ENCODE measurements at regions not wholly inside any gene's neighbourhood (a gene's known extent, or its start where the extent isn't known, plus 50 kb on each side); places are given as distances from the start of the nearest gene placed in this dataset.

DNA sequence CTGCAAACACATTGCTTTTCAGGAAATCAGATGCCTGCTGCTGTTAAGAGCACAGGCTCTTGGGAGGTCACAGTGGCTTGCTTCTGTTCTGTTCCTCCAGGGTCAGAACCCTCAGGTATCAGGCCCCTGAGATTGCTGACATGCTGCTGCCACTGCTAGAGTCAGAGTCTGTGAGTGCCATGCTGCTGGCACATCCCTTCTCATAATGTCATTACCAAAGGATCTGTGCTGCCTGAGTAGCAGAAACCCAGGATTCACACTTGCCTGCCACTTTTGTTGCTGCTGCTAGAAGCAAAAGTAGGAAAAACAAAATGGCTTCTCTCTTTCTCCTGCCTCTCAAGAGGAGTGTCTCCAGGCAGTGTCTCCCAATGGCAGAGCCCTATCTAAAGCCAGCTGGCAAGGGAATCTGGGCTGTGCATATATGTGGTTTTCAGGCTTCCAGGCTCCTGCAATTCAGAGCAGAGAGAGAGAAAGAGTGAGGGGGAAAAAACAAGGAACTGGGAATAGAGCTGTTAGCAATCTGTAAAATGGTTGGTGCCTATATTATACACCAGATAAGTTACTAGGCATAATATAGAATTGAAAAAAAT lies 180.3 kb downstream of the MYCN start:
- H3K4me2 ChIP-seq (ENCODE audit: low read length), result no peak overlapping the region
- no peaks in the 10 kb centered on the region for H3K27me3 ChIP-seq (ENCODE audit: insufficient read depth, low read length)
- no peaks in the 10 kb centered on the region for H3F3A ChIP-seq (ENCODE audit: insufficient read depth, low read length)
- no peak overlapping the region for H3K9ac ChIP-seq (ENCODE audit: low read length)
- no peaks in the 10 kb centered on the region for H3K9me3 ChIP-seq (ENCODE audit: low read length)
- no peak overlapping the region for H3K4me3 ChIP-seq (ENCODE audit: low read depth, low read length, poor library complexity, severe bottlenecking)
- no peaks in the 10 kb centered on the region for H3K9me2 ChIP-seq (ENCODE audit: low read depth, low read length)
- TF ChIP-seq, protein P1, sequence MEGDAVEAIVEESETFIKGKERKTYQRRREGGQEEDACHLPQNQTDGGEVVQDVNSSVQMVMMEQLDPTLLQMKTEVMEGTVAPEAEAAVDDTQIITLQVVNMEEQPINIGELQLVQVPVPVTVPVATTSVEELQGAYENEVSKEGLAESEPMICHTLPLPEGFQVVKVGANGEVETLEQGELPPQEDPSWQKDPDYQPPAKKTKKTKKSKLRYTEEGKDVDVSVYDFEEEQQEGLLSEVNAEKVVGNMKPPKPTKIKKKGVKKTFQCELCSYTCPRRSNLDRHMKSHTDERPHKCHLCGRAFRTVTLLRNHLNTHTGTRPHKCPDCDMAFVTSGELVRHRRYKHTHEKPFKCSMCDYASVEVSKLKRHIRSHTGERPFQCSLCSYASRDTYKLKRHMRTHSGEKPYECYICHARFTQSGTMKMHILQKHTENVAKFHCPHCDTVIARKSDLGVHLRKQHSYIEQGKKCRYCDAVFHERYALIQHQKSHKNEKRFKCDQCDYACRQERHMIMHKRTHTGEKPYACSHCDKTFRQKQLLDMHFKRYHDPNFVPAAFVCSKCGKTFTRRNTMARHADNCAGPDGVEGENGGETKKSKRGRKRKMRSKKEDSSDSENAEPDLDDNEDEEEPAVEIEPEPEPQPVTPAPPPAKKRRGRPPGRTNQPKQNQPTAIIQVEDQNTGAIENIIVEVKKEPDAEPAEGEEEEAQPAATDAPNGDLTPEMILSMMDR (IDR thresholded peaks at IDR 0.05; ENCODE audit: low read length), result no peak
- TF ChIP-seq EZH2 (IDR thresholded peaks at IDR 0.05; ENCODE audit: borderline replicate concordance, low read length), result no peak
- no peak overlapping the region for H2AFZ ChIP-seq (ENCODE audit: low read length)
- H3K79me2 ChIP-seq (ENCODE audit: insufficient read depth, low read length), result no peaks in the 10 kb centered on the region
- H3K36me3 ChIP-seq (ENCODE audit: insufficient read depth, low read length), result no peaks in the 10 kb centered on the region
- H3K27ac ChIP-seq (ENCODE audit: low read depth, low read length, poor library complexity, severe bottlenecking), result no peak overlapping the region
- H3K4me1 ChIP-seq (ENCODE audit: insufficient read depth, low read length, severe bottlenecking), result no peaks in the 10 kb centered on the region
- no peaks in the 10 kb centered on the region for H4K20me1 ChIP-seq (ENCODE audit: insufficient read depth, low read length)

DNA sequence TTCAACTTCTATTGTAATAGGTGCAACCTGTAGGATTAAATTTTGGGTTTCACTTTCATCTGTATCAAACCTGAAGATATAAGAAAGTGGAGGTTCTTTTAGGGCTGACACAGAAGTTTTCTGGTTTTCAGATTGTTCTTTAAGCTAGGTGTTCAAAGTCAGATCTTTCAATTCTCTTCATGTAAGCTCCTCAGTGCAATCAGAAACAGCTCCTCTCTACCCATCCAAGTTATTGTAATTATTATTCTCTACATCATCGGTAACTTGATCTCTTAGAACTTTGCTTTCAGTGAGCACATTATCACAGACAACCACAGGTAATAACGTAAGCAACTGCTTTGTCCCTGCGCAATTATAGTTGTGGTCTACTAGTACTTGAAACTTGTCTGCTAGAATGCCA lies 179.4 kb downstream of the MYCN start:
- H3F3A ChIP-seq (ENCODE audit: insufficient read depth, low read length), result no peaks in the 10 kb centered on the region

DNA sequence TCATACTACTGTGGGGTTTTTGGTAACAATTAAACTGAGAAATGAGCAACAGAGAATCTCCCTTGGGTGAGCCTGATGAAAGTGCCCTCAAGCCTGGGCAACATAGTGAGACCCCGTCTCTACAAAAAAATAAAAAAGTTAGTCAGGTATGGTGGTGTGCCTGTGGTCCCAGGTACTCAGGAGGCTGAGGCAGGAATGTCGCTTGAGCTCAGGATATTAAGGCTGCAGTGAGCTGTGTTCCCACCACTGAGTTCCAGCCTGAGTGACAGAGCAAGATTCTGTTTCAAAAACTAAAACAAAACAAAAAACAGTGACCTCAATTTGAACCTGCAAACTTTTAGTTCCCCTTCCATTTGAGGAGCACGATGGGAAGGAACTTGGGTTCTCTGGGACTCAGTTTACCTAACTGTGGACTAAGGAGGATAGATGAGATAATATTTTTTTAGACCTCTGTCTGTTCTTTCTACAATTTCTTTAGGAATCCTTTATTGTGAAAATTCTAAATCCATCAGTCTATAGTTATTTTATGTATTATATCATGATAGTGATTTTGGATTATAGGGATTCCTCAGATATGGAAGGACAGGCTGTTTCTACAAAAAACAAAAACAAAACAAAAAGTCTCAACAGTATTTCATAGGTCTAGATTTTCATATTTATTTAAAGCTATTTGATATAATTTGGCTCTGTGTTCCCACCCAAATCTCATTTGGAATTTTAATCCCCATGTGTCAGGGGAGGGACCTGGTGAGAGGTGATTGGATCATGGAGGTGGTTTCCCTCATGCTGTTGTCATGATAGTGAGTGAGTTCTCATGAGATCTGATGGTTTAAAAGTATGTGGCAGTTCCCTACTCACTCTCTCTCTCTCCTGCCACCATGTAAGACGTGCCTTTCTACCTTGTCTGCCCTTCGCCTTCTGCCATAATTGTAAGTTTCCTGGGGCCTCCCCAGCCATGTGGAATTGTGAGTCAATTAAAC lies 178.6 kb downstream of the MYCN start:
- TF ChIP-seq EZH2 (IDR thresholded peaks at IDR 0.05; ENCODE audit: borderline replicate concordance, low read length), result no peak
- Histone ChIP-seq H3K9me3 (ENCODE audit: low read length) (no peaks in the 10 kb centered on the region), H3K4me2 (ENCODE audit: low read length) (no peak overlapping the region), H4K20me1 (ENCODE audit: insufficient read depth, low read length) (no peaks in the 10 kb centered on the region), H3K27me3 (ENCODE audit: insufficient read depth, low read length) (no peaks in the 10 kb centered on the region), H3K4me3 (ENCODE audit: low read depth, low read length, poor library complexity, severe bottlenecking) (no peak overlapping the region), H3K4me1 (ENCODE audit: insufficient read depth, low read length, severe bottlenecking) (no peaks in the 10 kb centered on the region), H3K9ac (ENCODE audit: low read length) (no peak overlapping the region), H2AFZ (ENCODE audit: low read length) (no peak overlapping the region), H3K79me2 (ENCODE audit: insufficient read depth, low read length) (no peaks in the 10 kb centered on the region), H3K9me2 (ENCODE audit: low read depth, low read length) (no peaks in the 10 kb centered on the region), H3K27ac (ENCODE audit: low read depth, low read length, poor library complexity, severe bottlenecking) (no peak overlapping the region), H3K36me3 (ENCODE audit: insufficient read depth, low read length) (no peaks in the 10 kb centered on the region), H3F3A (ENCODE audit: insufficient read depth, low read length) (no peaks in the 10 kb centered on the region)

More for the DNA sequence above, 179.4 kb downstream of the MYCN start:
- no peak for TF ChIP-seq EZH2 (IDR thresholded peaks at IDR 0.05; ENCODE audit: borderline replicate concordance, low read length)
- TF ChIP-seq, protein P1 (IDR thresholded peaks at IDR 0.05; ENCODE audit: low read length), result no peak
- no peak overlapping the region for H3K9ac ChIP-seq (ENCODE audit: low read length)
- no peak overlapping the region for H3K27ac ChIP-seq (ENCODE audit: low read depth, low read length, poor library complexity, severe bottlenecking)
- no peaks in the 10 kb centered on the region for H4K20me1 ChIP-seq (ENCODE audit: insufficient read depth, low read length)
- H3K4me1 ChIP-seq (ENCODE audit: insufficient read depth, low read length, severe bottlenecking), result no peaks in the 10 kb centered on the region
- H2AFZ ChIP-seq (ENCODE audit: low read length), result no peak overlapping the region
- no peaks in the 10 kb centered on the region for H3K79me2 ChIP-seq (ENCODE audit: insufficient read depth, low read length)
- no peak overlapping the region for H3K4me3 ChIP-seq (ENCODE audit: low read depth, low read length, poor library complexity, severe bottlenecking)
- H3K27me3 ChIP-seq (ENCODE audit: insufficient read depth, low read length), result no peaks in the 10 kb centered on the region
- H3K9me2 ChIP-seq (ENCODE audit: low read depth, low read length), result no peaks in the 10 kb centered on the region
- H3K9me3 ChIP-seq (ENCODE audit: low read length), result no peaks in the 10 kb centered on the region
- no peak overlapping the region for H3K4me2 ChIP-seq (ENCODE audit: low read length)
- H3K36me3 ChIP-seq (ENCODE audit: insufficient read depth, low read length), result no peaks in the 10 kb centered on the region
